HAP-1 (cell line): ENCODE measurements at regions not wholly inside any gene's neighbourhood (a gene's known extent, or its start where the extent isn't known, plus 50 kb on each side); places are given as distances from the start of the nearest gene placed in this dataset.

Source experiments
- DNase-seq, 2 experiments: peaks; one replicate each; pipeline ENCODE4 v3.0.0-alpha.2; 2016 to 2020; ENCODE audit warnings: low spot score in 2 of 2
- H3K27me3 ChIP-seq: fragments of 250-450 bp; sonication (Bioruptor Pico); 2 replicates; pipeline ENCODE4 v1.5.1; 2020; ENCODE audit warnings: low read depth, mild to moderate bottlenecking, moderate library complexity
- H3K36me3 ChIP-seq: fragments of 250-450 bp; sonication (Bioruptor Pico); replicated peaks from 2 replicates; pipeline ENCODE4 v1.5.1; 2020; ENCODE audit warnings: mild to moderate bottlenecking
- H3K4me1 ChIP-seq: fragments of 250-450 bp; sonication (Bioruptor Pico); 2 replicates; pipeline ENCODE4 v1.5.1; 2020; ENCODE audit warnings: mild to moderate bottlenecking
- H3K4me3 ChIP-seq: fragments of 250-450 bp; sonication (Bioruptor Pico); 2 replicates; pipeline ENCODE4 v1.5.1; 2020; ENCODE audit warnings: mild to moderate bottlenecking, moderate library complexity
- H3K9me3 ChIP-seq: fragments of 250-450 bp; sonication (Bioruptor Pico); 2 replicates; pipeline ENCODE4 v1.5.1; 2020; ENCODE audit warnings: mild to moderate bottlenecking, moderate library complexity
- in situ Hi-C: fragments of 300-500 bp; cut with MboI; formaldehyde crosslinking; loops from 3 replicates; pipeline ENCODE4 v1.14.3; 2020; ENCODE audit warnings: low sequenced_read_pairs, inconsistent platforms, mixed read lengths

GRCh38 chr14:98489115-98489514 is 782.9 kb downstream of the BCL11B start:
- Histone ChIP-seq H3K36me3 (no peaks in the 10 kb centered on the region), H3K27me3 (no peaks in the 10 kb centered on the region), H3K9me3 (no peaks in the 10 kb centered on the region), H3K4me3 (no peak overlapping the region), H3K4me1 (no peaks in the 10 kb centered on the region)
- in situ Hi-C loops: no loop called here
- no peak for DNase-seq

GRCh38 chr14:98494582-98494981 is 777.4 kb downstream of the BCL11B start:
- no peak overlapping the region for H3K4me3 ChIP-seq
- no peaks in the 10 kb centered on the region for H3K36me3 ChIP-seq
- no peaks in the 10 kb centered on the region for H3K27me3 ChIP-seq
- no peaks in the 10 kb centered on the region for H3K4me1 ChIP-seq
- in situ Hi-C loops: no loop called here
- no peaks in the 10 kb centered on the region for H3K9me3 ChIP-seq
- no peak for DNase-seq

GRCh38 chr14:98498019-98498885 is 773.7 kb downstream of the BCL11B start:
- Histone ChIP-seq H3K4me3 (no peak overlapping the region), H3K4me1 (no peaks in the 10 kb centered on the region), H3K9me3 (no peaks in the 10 kb centered on the region), H3K36me3 (no peaks in the 10 kb centered on the region), H3K27me3 (no peaks in the 10 kb centered on the region)
- no peak for DNase-seq
- in situ Hi-C loops: no loop called here

GRCh38 chr14:98501335-98501734 is 770.7 kb downstream of the BCL11B start:
- no peak for DNase-seq
- H3K27me3 ChIP-seq: no peaks in the 10 kb centered on the region
- in situ Hi-C loops: no loop called here
- H3K36me3 ChIP-seq: no peaks in the 10 kb centered on the region
- no peaks in the 10 kb centered on the region for H3K9me3 ChIP-seq
- no peak overlapping the region for H3K4me3 ChIP-seq
- H3K4me1 ChIP-seq: no peaks in the 10 kb centered on the region

GRCh38 chr14:98501836-98502235 is 770.2 kb downstream of the BCL11B start:
- no peak for DNase-seq
- Histone ChIP-seq H3K9me3 (no peaks in the 10 kb centered on the region), H3K4me3 (no peak overlapping the region), H3K27me3 (no peaks in the 10 kb centered on the region), H3K4me1 (no peaks in the 10 kb centered on the region), H3K36me3 (no peaks in the 10 kb centered on the region)
- in situ Hi-C loops: no loop called here

- Histone ChIP-seq H3K27me3 (no peaks in the 10 kb centered on the region), H3K9me3 (no peaks in the 10 kb centered on the region), H3K4me3 (no peak overlapping the region), H3K4me1 (no peaks in the 10 kb centered on the region), H3K36me3 (no peaks in the 10 kb centered on the region)
- in situ Hi-C loops: no loop called here
- no peak for DNase-seq
These were observed 768.7 kb downstream of the BCL11B start for GRCh38 chr14:98503086-98503815.

GRCh38 chr14:98507264-98507663 is 764.7 kb downstream of the BCL11B start:
- Histone ChIP-seq H3K4me3 (no peak overlapping the region), H3K36me3 (no peaks in the 10 kb centered on the region), H3K9me3 (no peaks in the 10 kb centered on the region), H3K27me3 (no peaks in the 10 kb centered on the region), H3K4me1 (no peaks in the 10 kb centered on the region)
- DNase-seq: no peak
- in situ Hi-C loops: no loop called here

- Histone ChIP-seq H3K27me3 (no peaks in the 10 kb centered on the region), H3K4me3 (no peak overlapping the region), H3K36me3 (no peaks in the 10 kb centered on the region), H3K4me1 (no peaks in the 10 kb centered on the region), H3K9me3 (no peaks in the 10 kb centered on the region)
- in situ Hi-C loops: no loop called here
- no peak for DNase-seq
These were observed 761.6 kb downstream of the BCL11B start for GRCh38 chr14:98510392-98510791.

GRCh38 chr14:98512501-98513251 is 759.3 kb downstream of the BCL11B start:
- no peaks in the 10 kb centered on the region for H3K36me3 ChIP-seq
- H3K9me3 ChIP-seq: no peaks in the 10 kb centered on the region
- no peaks in the 10 kb centered on the region for H3K4me1 ChIP-seq
- DNase-seq: no peak
- in situ Hi-C loops: no loop called here
- H3K4me3 ChIP-seq: no peak overlapping the region
- H3K27me3 ChIP-seq: no peaks in the 10 kb centered on the region

GRCh38 chr14:98513558-98513957 is 758.4 kb downstream of the BCL11B start:
- Histone ChIP-seq H3K4me1 (no peaks in the 10 kb centered on the region), H3K36me3 (no peaks in the 10 kb centered on the region), H3K9me3 (no peaks in the 10 kb centered on the region), H3K4me3 (no peak overlapping the region), H3K27me3 (no peaks in the 10 kb centered on the region)
- in situ Hi-C loops: no loop called here
- no peak for DNase-seq

GRCh38 chr14:98514016-98514415 is 758.0 kb downstream of the BCL11B start:
- Histone ChIP-seq H3K27me3 (no peaks in the 10 kb centered on the region), H3K4me3 (no peak overlapping the region)
- in situ Hi-C loops: no loop called here

GRCh38 chr14:98536256-98536655 is 735.7 kb downstream of the BCL11B start:
- Histone ChIP-seq H3K4me1 (no peaks in the 10 kb centered on the region), H3K36me3 (no peaks in the 10 kb centered on the region), H3K4me3 (no peak overlapping the region), H3K9me3 (no peaks in the 10 kb centered on the region), H3K27me3 (no peaks in the 10 kb centered on the region)
- no peak for DNase-seq
- in situ Hi-C loops: no loop called here

More at GRCh38 chr14:98514016-98514415, 758.0 kb downstream of the BCL11B start:
- Histone ChIP-seq H3K36me3 (no peaks in the 10 kb centered on the region), H3K9me3 (no peaks in the 10 kb centered on the region), H3K4me1 (no peaks in the 10 kb centered on the region)
- DNase-seq: no peak

- H3K9me3 ChIP-seq: no peaks in the 10 kb centered on the region
These were observed 729.7 kb downstream of the BCL11B start for GRCh38 chr14:98542316-98542715.

GRCh38 chr14:98543074-98543473 is 728.9 kb downstream of the BCL11B start:
- no peak for DNase-seq
- Histone ChIP-seq H3K9me3 (no peaks in the 10 kb centered on the region), H3K4me3 (no peak overlapping the region), H3K36me3 (no peaks in the 10 kb centered on the region), H3K27me3 (no peaks in the 10 kb centered on the region), H3K4me1 (no peaks in the 10 kb centered on the region)
- in situ Hi-C loops: no loop called here

More at GRCh38 chr14:98542316-98542715, 729.7 kb downstream of the BCL11B start:
- H3K4me3 ChIP-seq: no peak overlapping the region
- H3K36me3 ChIP-seq: no peaks in the 10 kb centered on the region
- in situ Hi-C loops: no loop called here
- DNase-seq: no peak
- no peaks in the 10 kb centered on the region for H3K4me1 ChIP-seq
- no peaks in the 10 kb centered on the region for H3K27me3 ChIP-seq
